Body of pancreas (tissue), 4 donors: ENCODE measurements at regions not wholly inside any gene's neighbourhood (a gene's known extent, or its start where the extent isn't known, plus 50 kb on each side); places are given as distances from the start of the nearest gene placed in this dataset.
"Not testable (repeated sequence)": the region's sequence is repeated elsewhere in the genome, so short reads cannot be mapped to it uniquely, and the experiment has no call there.

Experiments
- CTCF ChIP-seq, 7 experiments: fragments of 450-650 bp in 4 of 7; fragments of 200-600 bp in 3 of 7; sonication (generic) in 3 of 7; IDR thresholded peaks; one replicate each; pipeline ENCODE4 v1.5.1; 2016 to 2019; ENCODE audit warnings: antibody characterized with exemption in 7 of 7
- POLR2A ChIP-seq, 3 donors: fragments of 450-650 bp; IDR thresholded peaks; one replicate each; pipeline ENCODE4 v1.6.1; 2016; ENCODE audit warnings: antibody characterized with exemption in 3 of 3, mild to moderate bottlenecking in 2 of 3

GRCh38 chr2:91573018-91573417 is 2881.5 kb downstream of the RPIA start:
- not testable (repeated sequence) for TF ChIP-seq POLR2A, CTCF (IDR thresholded peaks at IDR 0.05)
